A549 (cell line): ENCODE measurements at regions not wholly inside any gene's neighbourhood (a gene's known extent, or its start where the extent isn't known, plus 50 kb on each side); places are given as distances from the start of the nearest gene placed in this dataset.

Source experiments
- ATAC-seq, 2 experiments: fragments of 200-7000 bp in 1 of 2; fragments of >200 bp in 1 of 2; cut with Nextera tagmentation in 1 of 2; cut with Tn5 transposase in 1 of 2; 3 replicates each; pipeline versions ENCODE4 v1.8.0 to v1.9.1; 2018 to 2020; ENCODE audit warnings: mild to moderate bottlenecking in 1 of 2, moderate library complexity in 1 of 2
- CTCF ChIA-PET: fragments of 300-600 bp; sonication (Branson Sonifier 250); formaldehyde crosslinking; extraction: SDS; loops from one replicate; lab custom pipeline; 2021; ENCODE audit warnings: antibody characterized with exemption, inconsistent platforms; lab: Yijun Ruan, JAX
- POLR2A ChIA-PET: fragments of 350-600 bp; formaldehyde crosslinking; extraction: SDS; loops from one replicate; lab custom pipeline; 2021; ENCODE audit warnings: antibody characterized with exemption, inconsistent platforms; lab: Yijun Ruan, JAX
- DNase-seq, 2 experiments: peaks; one replicate each; pipeline versions ENCODE4 v3.0.0 to v3.0.0-alpha.2; 2011 to 2016; ENCODE audit warnings: low read depth in 1 of 2, low spot score in 1 of 2
- FAIRE-seq: peaks from 2 replicates; lab custom pipeline; 2011; peaks lifted over from hg19 to GRCh38; lab: Jason Lieb, UNC
- H3K27ac ChIP-seq, 2 experiments: fragments of >200 bp; sonication (Bioruptor Twin); formaldehyde crosslinking; 3 replicates each; pipeline ENCODE4 v1.5.1; 2016 to 2017
- H3K4me1 ChIP-seq: fragments of >200 bp; sonication (Bioruptor Twin); formaldehyde crosslinking; 3 replicates; pipeline ENCODE4 v1.6.1; 2016
- H3K4me2 ChIP-seq: fragments of >200 bp; sonication (Bioruptor Twin); formaldehyde crosslinking; 3 replicates; pipeline ENCODE4 v1.6.1; 2016
- H3K4me3 ChIP-seq: fragments of >200 bp; sonication (Bioruptor Twin); formaldehyde crosslinking; 3 replicates; pipeline ENCODE4 v1.5.1; 2016
- H3K9me3 ChIP-seq: fragments of >200 bp; sonication (Bioruptor Twin); formaldehyde crosslinking; 3 replicates; pipeline ENCODE4 v1.6.1; 2016
- CBX2 ChIP-seq: fragments of 200-600 bp; sonication (generic); IDR thresholded peaks from 2 replicates; pipeline ENCODE4 v1.6.1; 2016; ENCODE audit warnings: low read depth, mild to moderate bottlenecking, borderline replicate concordance
- CBX8 ChIP-seq: fragments of 200-600 bp; sonication (generic); IDR thresholded peaks from 2 replicates; pipeline ENCODE4 v1.6.1; 2016
- CHD2 ChIP-seq: fragments of 150-350 bp; IDR thresholded peaks from 2 replicates; pipeline ENCODE4 v1.6.1; 2014; ENCODE audit warnings: low read length; ENCODE audit not compliant: partially characterized antibody
- CTCF ChIP-seq: fragments of >200 bp; sonication (Bioruptor Twin); formaldehyde crosslinking; IDR thresholded peaks from 3 replicates; pipeline ENCODE4 v1.5.1; 2016
- EHF ChIP-seq: fragments of 250-450 bp; sonication (Bioruptor Pico); IDR thresholded peaks from 2 replicates; pipeline ENCODE4 v1.5.0; 2020; ENCODE audit warnings: mild to moderate bottlenecking
- EHMT2 ChIP-seq: fragments of 200-600 bp; sonication (generic); IDR thresholded peaks from 2 replicates; pipeline ENCODE4 v1.6.1; 2016; ENCODE audit warnings: antibody characterized with exemption, low read depth, mild to moderate bottlenecking, moderate library complexity
- ESRRA ChIP-seq: fragments of 150-350 bp; IDR thresholded peaks from 2 replicates; pipeline ENCODE4 v1.6.1; 2014; ENCODE audit warnings: mild to moderate bottlenecking, low read length, borderline replicate concordance
- FOSL2 ChIP-seq, 2 experiments: fragments of 450-650 bp in 1 of 2; fragments of >200 bp in 1 of 2; sonication (Bioruptor Twin) in 1 of 2; formaldehyde crosslinking; IDR thresholded peaks; 2 replicates each; pipeline versions ENCODE4 v1.5.0 to v1.6.1; 2016 to 2020; ENCODE audit warnings: mild to moderate bottlenecking in 1 of 2, moderate library complexity in 1 of 2
- FOXS1 ChIP-seq: fragments of 250-450 bp; sonication (Bioruptor Pico); IDR thresholded peaks from 2 replicates; pipeline ENCODE4 v1.5.0; 2020; ENCODE audit warnings: mild to moderate bottlenecking, moderate library complexity
- GATA3 ChIP-seq: IDR thresholded peaks from 2 replicates; pipeline ENCODE4 v1.6.1; 2012; ENCODE audit warnings: borderline replicate concordance
- HOXB5 ChIP-seq: fragments of 250-450 bp; sonication (Bioruptor Pico); IDR thresholded peaks from 2 replicates; pipeline ENCODE4 v1.5.0; 2020; ENCODE audit warnings: mild to moderate bottlenecking, moderate library complexity
- KDM1A ChIP-seq: fragments of 200-600 bp; sonication (generic); IDR thresholded peaks from 2 replicates; pipeline ENCODE4 v1.6.1; 2016; ENCODE audit warnings: low read depth, mild to moderate bottlenecking
- PHF8 ChIP-seq: fragments of 200-600 bp; sonication (generic); IDR thresholded peaks from 2 replicates; pipeline ENCODE4 v1.6.1; 2016; ENCODE audit warnings: low read depth, mild to moderate bottlenecking, antibody characterized with exemption, moderate library complexity, borderline replicate concordance
- POLR2AphosphoS2 ChIP-seq: conservative IDR thresholded peaks from 2 replicates; pipeline ENCODE4 v1.6.1; 2012; ENCODE audit warnings: low read length, improper control_type of control experiment, inconsistent platforms
- REST ChIP-seq: fragments of 200-600 bp; sonication (generic); IDR thresholded peaks from 2 replicates; pipeline ENCODE4 v1.6.1; 2016; ENCODE audit warnings: antibody characterized with exemption, mild to moderate bottlenecking, moderate library complexity
- RFX5 ChIP-seq: fragments of 450-650 bp; IDR thresholded peaks from 2 replicates; pipeline ENCODE4 v1.7.1; 2014; ENCODE audit warnings: antibody characterized with exemption, mild to moderate bottlenecking, moderate library complexity
- RNF2 ChIP-seq: fragments of 200-600 bp; sonication (generic); IDR thresholded peaks from 2 replicates; pipeline ENCODE4 v1.6.1; 2016; ENCODE audit warnings: low read depth, mild to moderate bottlenecking, antibody characterized with exemption, moderate library complexity, borderline replicate concordance
- TFCP2L1 ChIP-seq: fragments of 250-450 bp; sonication (Bioruptor Pico); IDR thresholded peaks from 2 replicates; pipeline ENCODE4 v1.5.0; 2021; ENCODE audit warnings: mild to moderate bottlenecking
- ZC3H11A ChIP-seq: fragments of 450-650 bp; IDR thresholded peaks from 2 replicates; pipeline ENCODE4 v1.6.1; 2014; ENCODE audit warnings: antibody characterized with exemption, mild to moderate bottlenecking
- ZSCAN20 ChIP-seq: fragments of 250-450 bp; sonication (Bioruptor Pico); IDR thresholded peaks from 2 replicates; pipeline ENCODE4 v1.8.0; 2022; ENCODE audit warnings: mild to moderate bottlenecking, moderate library complexity
- WGBS: methylation state at CpG from one replicate; pipeline ENCODE4 v1.1.6; 2017; ENCODE audit errors: missing lambda C conversion rate; 5-methylcytosine and 5-hydroxymethylcytosine counted together

GRCh38 chr22:48227341-48228018 is 1465.0 kb downstream of the TBC1D22A start:
- WGBS: 45% methylated on average over 4 of the region's 4 CpGs
- Histone ChIP-seq H3K4me2 (no peak overlapping the region), H3K27ac (no peak overlapping the region), H3K4me3 (no peak overlapping the region), H3K4me1 (0 out of 3 replicates have a peak, but pooled peaks cover 4% of the 10 kb centered on the region), H3K9me3 (peaks cover 4% of the 10 kb centered on the region; the same call in 1 of the 3 replicates)
- no peak for TF ChIP-seq PHF8
- no peak for TF ChIP-seq POLR2AphosphoS2
- TF ChIP-seq GATA3: no peak
- CTCF ChIA-PET: no interaction called here
- ATAC-seq (no peak), DNase-seq (no peak), FAIRE-seq (no peak)
- POLR2A ChIA-PET: no interaction called here

- ChIA-PET POLR2A (no interaction called here), CTCF (no interaction called here)
- no peak overlapping the region for H3K27ac ChIP-seq
- H3K4me3 ChIP-seq: no peak overlapping the region
- WGBS: 61% methylated on average over 10 of the region's 23 CpGs
- H3K4me1 ChIP-seq: 0 out of 3 replicates have a peak, but pooled peaks cover 4% of the 10 kb centered on the region
- no peak overlapping the region for H3K4me2 ChIP-seq
- H3K9me3 ChIP-seq: peaks cover under 1% of the 10 kb centered on the region; the same call in 1 of the 3 replicates
- FAIRE-seq (no peak), ATAC-seq (no peak), DNase-seq (no peak)
- TF ChIP-seq EHF (CRISPR knock-in tag): no peak
- TF ChIP-seq CTCF: no peak
- TF ChIP-seq RFX5: no peak
- TF ChIP-seq ESRRA: no peak
- no peak for TF ChIP-seq REST
- no peak for TF ChIP-seq KDM1A
- no peak for TF ChIP-seq TFCP2L1 (CRISPR knock-in tag)
- TF ChIP-seq, all 56 proteins: peak for 0
These were observed 1463.9 kb downstream of the TBC1D22A start for GRCh38 chr22:48226026-48227013.

- DNase-seq (no peak), ATAC-seq (no peak), FAIRE-seq (no peak)
- no peak overlapping the region for H3K27ac ChIP-seq
- no peak overlapping the region for H3K4me3 ChIP-seq
- ChIA-PET POLR2A (no interaction called here), CTCF (interaction anchor here (1.1 kb wide), 1 partner anchor 8 kb away, joined by 3 read pairs; no protein-coding TSS in a partner anchor)
- 0 out of 3 replicates have a peak, but pooled peaks cover 4% of the 10 kb centered on the region for H3K4me1 ChIP-seq
- H3K9me3 ChIP-seq: peaks cover 10% of the 10 kb centered on the region; the same call in 1 of the 3 replicates
- 69% methylated on average over 4 of the region's 5 CpGs for WGBS
- TF ChIP-seq ZC3H11A (no peak), HOXB5 (CRISPR knock-in tag) (no peak), EHMT2 (no peak), FOSL2 (IDR thresholded peaks at IDR 0.05) (no peak), FOSL2 (CRISPR knock-in tag; IDR thresholded peaks at IDR 0.05) (no peak), CHD2 (no peak), CBX8 (no peak), ZSCAN20 (CRISPR knock-in tag) (no peak), PHF8 (no peak), CBX2 (no peak), RNF2 (no peak), FOXS1 (CRISPR knock-in tag) (no peak)
- H3K4me2 ChIP-seq: no peak overlapping the region
These were observed 1461.9 kb downstream of the TBC1D22A start for GRCh38 chr22:48224332-48224731.
